HG03520 (cell line): ENCODE measurements at regions not wholly inside any gene's neighbourhood (a gene's known extent, or its start where the extent isn't known, plus 50 kb on each side); places are given as distances from the start of the nearest gene placed in this dataset.

Source experiments
- ATAC-seq: cut with Tn5 transposase; IDR thresholded peaks from one replicate; pipeline ENCODE4 v1.9.1; 2021; ENCODE audit warnings: mild to moderate bottlenecking, moderate library complexity; ENCODE audit not compliant: unreplicated experiment

DNA sequence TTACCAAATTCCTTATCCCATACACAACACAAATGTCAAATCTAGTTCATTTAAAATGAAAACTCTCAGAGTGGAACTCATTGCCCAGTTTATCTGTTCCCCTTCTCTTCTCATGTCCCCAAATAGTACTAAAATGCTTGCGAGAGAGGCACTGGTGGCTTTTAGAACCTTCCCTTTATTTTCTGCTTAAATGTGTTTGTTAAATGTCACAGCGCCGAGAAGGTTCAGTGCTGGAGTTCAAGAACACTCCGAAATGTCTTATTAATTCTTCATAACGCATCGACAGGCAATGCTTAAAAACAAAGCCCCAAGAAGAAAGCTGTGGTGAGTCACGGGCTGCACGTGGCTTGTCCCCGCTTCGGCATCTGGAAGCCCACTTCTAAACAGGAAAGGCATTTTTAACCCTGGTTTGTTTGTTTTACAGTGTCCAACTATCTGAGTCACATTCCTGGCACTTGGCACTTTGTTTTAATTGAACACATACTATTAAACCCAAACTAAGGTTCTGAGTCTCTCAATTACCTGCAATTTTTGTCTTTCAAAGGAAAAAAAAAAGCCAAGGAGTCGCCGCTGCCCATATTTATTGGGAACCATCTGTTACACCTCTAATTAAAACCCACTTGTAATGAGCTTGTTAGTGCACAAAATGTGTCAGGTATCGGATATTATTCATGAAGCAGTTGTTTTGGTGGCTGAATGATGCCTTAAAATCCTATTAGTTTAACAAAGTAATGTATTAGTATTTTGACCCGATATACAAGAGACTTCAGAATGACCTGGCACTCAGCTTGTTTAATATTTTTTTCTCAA lies 49.9 kb upstream of the MGMT start:
- no peak for ATAC-seq
